T-helper 2 cell treated with Interferon-gamma antibody and Interleukin-4, amounts not matched to agents 5 μg/mL and 100 μg/mL, for 36 hours (primary cell): ENCODE measurements at regions not wholly inside any gene's neighbourhood (a gene's known extent, or its start where the extent isn't known, plus 50 kb on each side); places are given as distances from the start of the nearest gene placed in this dataset.
"Not testable (repeated sequence)": the region's sequence is repeated elsewhere in the genome, so short reads cannot be mapped to it uniquely, and the experiment has no call there.

Source experiments
- DNase-seq: peaks from one replicate; pipeline ENCODE4 v3.0.0; 2021; ENCODE audit warnings: low spot score
- H3K27ac Mint-ChIP-seq: one replicate; pipeline ENCODE4 v1.8.0; 2021; ENCODE audit warnings: mild to moderate bottlenecking, mixed read lengths
- H3K27me3 Mint-ChIP-seq: one replicate; pipeline ENCODE4 v1.8.0; 2021; ENCODE audit warnings: low read depth, mixed read lengths
- H3K36me3 Mint-ChIP-seq: one replicate; pipeline ENCODE4 v1.8.0; 2021; ENCODE audit warnings: low read depth, mixed read lengths
- H3K4me1 Mint-ChIP-seq: one replicate; pipeline ENCODE4 v1.8.0; 2021; ENCODE audit warnings: low read depth, mixed read lengths
- H3K4me3 Mint-ChIP-seq: one replicate; pipeline ENCODE4 v1.8.0; 2022; ENCODE audit warnings: mild to moderate bottlenecking, moderate library complexity, mixed read lengths
- H3K9me3 Mint-ChIP-seq: one replicate; pipeline ENCODE4 v1.8.0; 2021; ENCODE audit warnings: mixed read lengths

GRCh38 chr1:157460381-157460780 is 91.9 kb downstream of the FCRL5 start:
- Mint-ChIP-seq H3K4me1 (no peaks in the 10 kb centered on the region), H3K9me3 (no peaks in the 10 kb centered on the region), H3K36me3 (no peaks in the 10 kb centered on the region), H3K27ac (no peak overlapping the region), H3K27me3 (peaks cover 1% of the 10 kb centered on the region), H3K4me3 (no peak overlapping the region)
- no peak for DNase-seq

DNA sequence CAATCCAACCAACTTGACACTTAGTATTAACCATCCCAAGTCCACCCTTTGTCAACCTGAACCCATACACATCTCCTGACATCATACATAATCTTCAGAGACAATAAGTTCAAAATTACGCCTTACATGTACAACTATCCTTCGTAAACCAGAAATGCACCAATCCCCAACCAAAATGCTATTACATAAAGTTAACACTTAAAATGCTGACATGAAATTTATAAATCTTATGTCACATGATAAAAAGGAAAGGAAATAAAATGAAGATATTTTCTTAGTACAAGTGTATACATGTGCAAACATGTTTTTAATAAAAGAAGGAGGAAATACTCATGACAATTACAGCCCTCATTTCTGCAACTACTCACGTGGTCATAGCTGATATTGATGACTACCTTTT is 95.0 kb downstream of the FCRL5 start:
- Mint-ChIP-seq H3K4me3 (no peak overlapping the region), H3K36me3 (no peaks in the 10 kb centered on the region), H3K4me1 (no peaks in the 10 kb centered on the region), H3K27ac (no peak overlapping the region), H3K9me3 (no peaks in the 10 kb centered on the region), H3K27me3 (peaks cover 1% of the 10 kb centered on the region)
- no peak for DNase-seq

GRCh38 chr1:157455318-157455717 is 97.0 kb downstream of the FCRL5 start:
- no peaks in the 10 kb centered on the region for H3K36me3 Mint-ChIP-seq
- no peak for DNase-seq
- H3K27me3 Mint-ChIP-seq: peaks cover 1% of the 10 kb centered on the region
- H3K9me3 Mint-ChIP-seq: no peaks in the 10 kb centered on the region
- H3K27ac Mint-ChIP-seq: no peak overlapping the region
- H3K4me3 Mint-ChIP-seq: no peak overlapping the region
- H3K4me1 Mint-ChIP-seq: no peaks in the 10 kb centered on the region

DNA sequence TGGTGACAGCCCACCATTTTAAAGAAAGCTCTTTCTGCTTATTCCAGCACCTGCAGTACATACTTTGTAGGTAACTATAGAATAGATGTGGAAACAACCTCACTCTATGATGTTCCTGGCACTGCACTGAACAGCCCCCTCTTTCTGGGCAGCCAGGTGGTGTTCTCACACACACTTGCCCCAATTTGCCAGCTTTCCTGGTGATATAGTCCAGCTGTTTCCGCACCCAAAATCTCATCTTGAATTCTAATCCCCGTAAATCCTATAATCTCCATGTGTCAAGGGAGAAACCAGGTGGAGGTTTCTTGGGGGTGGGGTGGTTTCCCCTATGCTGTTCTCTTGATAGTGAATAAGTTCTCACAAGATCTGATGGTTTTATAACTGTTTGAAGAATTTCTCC is 102.2 kb downstream of the FCRL5 start:
- no peak for DNase-seq
- Mint-ChIP-seq H3K27me3 (peaks cover 6% of the 10 kb centered on the region), H3K4me3 (no peak overlapping the region), H3K36me3 (no peaks in the 10 kb centered on the region), H3K4me1 (no peaks in the 10 kb centered on the region), H3K9me3 (no peaks in the 10 kb centered on the region), H3K27ac (no peak overlapping the region)

- Mint-ChIP-seq H3K27ac (no peak overlapping the region), H3K36me3 (no peaks in the 10 kb centered on the region), H3K27me3 (peaks cover 6% of the 10 kb centered on the region)
Measured at GRCh38 chr1:157448636-157449035, 103.7 kb downstream of the FCRL5 start.

DNA sequence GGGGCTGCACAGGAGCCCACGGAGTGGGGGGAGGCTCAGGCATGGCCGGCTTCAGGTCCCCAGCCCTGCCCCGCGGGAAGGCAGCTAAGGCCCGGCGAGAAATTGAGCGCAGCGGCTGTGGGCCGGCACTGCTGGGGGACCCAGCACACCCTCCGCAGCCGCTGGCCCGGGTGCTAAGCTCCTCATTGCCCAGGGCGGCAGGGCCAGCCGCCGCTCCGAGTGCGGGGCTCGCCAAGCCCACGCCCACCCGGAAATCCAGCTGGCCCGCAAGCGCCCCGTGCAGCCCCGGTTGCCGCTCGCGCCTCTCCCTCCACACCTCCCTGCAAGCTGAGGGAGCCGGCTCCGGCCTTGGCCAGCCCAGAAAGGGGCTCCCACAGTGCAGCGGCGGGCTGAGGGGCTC is 106.0 kb downstream of the FCRL5 start:
- DNase-seq, H3K27me3 Mint-ChIP-seq, H3K9me3 Mint-ChIP-seq, H3K4me3 Mint-ChIP-seq, H3K4me1 Mint-ChIP-seq, H3K27ac Mint-ChIP-seq, H3K36me3 Mint-ChIP-seq: not testable (repeated sequence)

More at GRCh38 chr1:157448636-157449035, 103.7 kb downstream of the FCRL5 start:
- Mint-ChIP-seq H3K9me3 (no peaks in the 10 kb centered on the region), H3K4me1 (no peaks in the 10 kb centered on the region), H3K4me3 (no peak overlapping the region)
- DNase-seq: no peak

GRCh38 chr1:157445616-157446140 is 106.6 kb downstream of the FCRL5 start:
- not testable (repeated sequence) for H3K9me3 Mint-ChIP-seq, H3K27me3 Mint-ChIP-seq, H3K36me3 Mint-ChIP-seq, DNase-seq, H3K4me1 Mint-ChIP-seq, H3K4me3 Mint-ChIP-seq, H3K27ac Mint-ChIP-seq

DNA sequence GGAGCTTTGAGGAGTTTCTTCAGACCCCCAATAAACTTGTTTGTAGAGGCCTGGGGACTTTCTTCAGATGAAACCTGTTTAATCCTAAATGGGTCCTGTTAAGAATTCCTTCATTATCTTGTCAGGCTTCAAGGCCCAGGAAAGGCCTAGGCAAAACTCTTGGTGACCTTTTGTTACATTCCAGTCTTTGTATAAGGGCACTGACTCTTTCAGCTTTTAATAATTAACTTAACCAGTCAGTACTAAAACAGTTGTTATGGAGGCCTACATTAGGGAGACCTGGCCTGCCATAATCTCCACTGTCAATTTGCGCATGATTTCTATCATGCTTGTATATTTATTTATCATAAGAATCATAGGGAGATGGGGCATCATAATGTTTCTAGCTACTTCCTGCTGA is 110.2 kb downstream of the FCRL5 start:
- Mint-ChIP-seq H3K27me3 (peaks cover 3% of the 10 kb centered on the region), H3K4me1 (no peaks in the 10 kb centered on the region), H3K4me3 (no peak overlapping the region), H3K36me3 (no peaks in the 10 kb centered on the region), H3K9me3 (no peaks in the 10 kb centered on the region), H3K27ac (no peak overlapping the region)
- no peak for DNase-seq

DNA sequence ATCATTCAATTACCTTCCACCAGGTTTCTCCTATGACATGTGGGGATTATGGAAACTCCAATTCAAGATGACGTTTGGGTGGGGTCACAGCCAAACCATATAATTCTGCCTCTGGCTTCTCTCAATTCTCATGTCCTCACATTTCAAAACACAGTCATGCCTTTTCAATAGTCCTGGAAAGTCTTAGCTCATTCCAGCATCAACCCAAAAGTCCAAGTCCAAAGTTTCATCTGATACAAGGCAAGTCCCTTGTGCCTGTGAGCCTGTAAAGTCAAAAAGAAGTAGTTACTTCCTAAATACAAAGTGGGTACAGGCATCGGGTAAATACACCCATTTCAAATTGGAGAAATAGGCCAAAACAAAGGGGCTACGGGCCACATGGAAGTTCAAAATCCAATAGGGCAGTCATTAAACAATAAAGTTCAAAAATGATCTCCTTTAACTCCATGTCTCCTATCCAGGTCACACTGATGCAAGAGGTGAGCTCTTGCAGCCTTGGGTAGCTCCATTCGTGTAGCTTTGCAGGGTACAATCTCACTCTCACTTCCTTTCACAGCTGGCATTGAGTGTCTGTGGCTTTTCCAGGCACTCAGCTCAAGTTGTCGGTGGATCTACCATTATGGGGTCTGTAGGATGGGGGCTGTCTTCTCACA is 112.9 kb downstream of the FCRL5 start:
- Mint-ChIP-seq H3K27ac (no peak overlapping the region), H3K9me3 (no peaks in the 10 kb centered on the region), H3K27me3 (peaks cover 4% of the 10 kb centered on the region), H3K36me3 (no peaks in the 10 kb centered on the region), H3K4me1 (no peaks in the 10 kb centered on the region), H3K4me3 (no peak overlapping the region)
- DNase-seq: no peak

GRCh38 chr1:157438613-157439012 is 113.7 kb downstream of the FCRL5 start:
- Mint-ChIP-seq H3K4me1 (no peaks in the 10 kb centered on the region), H3K4me3 (no peak overlapping the region), H3K9me3 (no peaks in the 10 kb centered on the region), H3K36me3 (no peaks in the 10 kb centered on the region), H3K27me3 (peaks cover 9% of the 10 kb centered on the region), H3K27ac (no peak overlapping the region)
- no peak for DNase-seq

DNA sequence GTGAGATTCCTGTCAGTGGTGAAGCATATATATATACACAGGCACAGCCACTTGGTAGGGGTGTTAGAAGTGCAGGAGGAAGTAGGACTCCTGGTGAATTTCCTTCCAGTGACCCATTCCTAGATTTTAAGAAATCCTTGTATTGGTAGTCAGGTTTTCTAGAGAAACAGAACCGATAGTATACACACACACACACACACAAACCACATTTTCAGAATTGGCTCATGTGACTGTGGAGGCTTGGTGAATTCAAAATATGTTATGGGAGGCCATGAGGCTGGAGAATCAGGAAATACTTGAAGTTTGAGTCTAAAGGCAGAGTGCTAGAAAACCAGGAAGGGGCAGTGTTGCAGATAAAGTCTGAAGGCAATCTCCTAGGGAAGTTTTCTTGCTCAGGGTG is 114.2 kb downstream of the FCRL5 start:
- Mint-ChIP-seq H3K27ac (no peak overlapping the region), H3K4me3 (no peak overlapping the region), H3K27me3 (peaks cover 13% of the 10 kb centered on the region), H3K36me3 (no peaks in the 10 kb centered on the region), H3K9me3 (no peaks in the 10 kb centered on the region), H3K4me1 (no peaks in the 10 kb centered on the region)
- no peak for DNase-seq

- H3K36me3 Mint-ChIP-seq: no peaks in the 10 kb centered on the region
- H3K27ac Mint-ChIP-seq: no peak overlapping the region
- no peaks in the 10 kb centered on the region for H3K9me3 Mint-ChIP-seq
- no peaks in the 10 kb centered on the region for H3K4me1 Mint-ChIP-seq
- peaks cover 10% of the 10 kb centered on the region for H3K27me3 Mint-ChIP-seq
- no peak overlapping the region for H3K4me3 Mint-ChIP-seq
- no peak for DNase-seq
Measured at GRCh38 chr1:157437296-157437695, 115.0 kb downstream of the FCRL5 start.

DNA sequence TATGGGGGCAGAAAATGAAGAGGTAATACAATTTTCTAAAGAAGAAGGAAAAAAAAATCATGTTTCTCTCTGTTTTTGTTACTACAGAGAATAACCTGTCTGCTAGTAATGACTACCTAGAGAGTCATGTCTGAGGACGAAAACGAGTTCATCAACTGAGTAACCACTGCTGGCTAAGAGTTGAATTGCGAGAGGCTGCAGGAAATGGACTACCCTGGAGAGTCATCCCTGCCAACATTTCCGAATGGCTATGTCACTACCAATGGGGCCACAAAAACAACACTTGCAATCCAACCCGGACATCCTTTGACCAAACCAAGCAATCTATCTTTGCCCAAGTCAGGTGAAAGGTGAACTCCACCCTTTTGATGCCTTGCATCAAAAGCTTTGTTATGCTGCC is 120.6 kb downstream of the FCRL5 start:
- Mint-ChIP-seq H3K4me1 (no peaks in the 10 kb centered on the region), H3K27me3 (peaks cover 12% of the 10 kb centered on the region), H3K27ac (no peak overlapping the region), H3K36me3 (no peaks in the 10 kb centered on the region), H3K4me3 (no peak overlapping the region), H3K9me3 (no peaks in the 10 kb centered on the region)
- no peak for DNase-seq

DNA sequence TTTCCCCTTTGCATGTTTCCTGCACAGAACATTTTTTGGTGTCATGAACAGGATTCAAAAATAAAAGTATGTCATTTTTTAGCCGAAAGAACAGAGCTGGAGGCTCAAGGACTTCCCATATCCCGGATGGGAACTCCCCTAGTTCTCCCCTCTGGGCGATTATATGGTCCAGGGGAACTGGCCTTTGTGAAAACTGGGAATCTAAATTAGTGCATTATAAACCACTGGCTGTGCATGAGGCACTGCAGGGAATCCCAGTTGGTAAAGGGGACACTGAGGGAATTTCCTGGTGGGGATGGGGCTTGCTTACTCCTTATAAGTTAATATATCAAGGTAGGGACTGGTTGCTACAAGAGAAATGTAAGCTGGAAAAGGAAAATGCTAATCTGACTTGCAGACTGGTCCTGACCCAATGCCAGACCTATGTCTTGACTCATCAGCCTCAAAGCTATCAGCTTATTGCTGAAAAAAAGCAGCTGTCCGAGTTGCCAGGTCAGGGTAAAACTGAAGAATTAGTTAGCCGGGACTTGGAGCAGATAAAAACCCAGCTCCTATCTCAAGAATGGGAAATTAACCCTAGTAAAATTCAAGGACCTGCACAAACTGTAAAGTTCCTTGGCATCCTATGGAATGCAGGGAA is 122.6 kb downstream of the FCRL5 start:
- Mint-ChIP-seq H3K36me3 (no peaks in the 10 kb centered on the region), H3K4me1 (no peaks in the 10 kb centered on the region), H3K27ac (no peak overlapping the region), H3K9me3 (no peaks in the 10 kb centered on the region), H3K27me3 (peaks cover 12% of the 10 kb centered on the region), H3K4me3 (no peak overlapping the region)
- DNase-seq: no peak

- not testable (repeated sequence) for H3K36me3 Mint-ChIP-seq
Measured at GRCh38 chr1:157423764-157424163, 128.6 kb downstream of the FCRL5 start.

More at GRCh38 chr1:157423764-157424163, 128.6 kb downstream of the FCRL5 start:
- H3K4me3 Mint-ChIP-seq, H3K4me1 Mint-ChIP-seq, H3K27ac Mint-ChIP-seq, H3K9me3 Mint-ChIP-seq, H3K27me3 Mint-ChIP-seq, DNase-seq: not testable (repeated sequence)
